ENCODE measurements at regions not wholly inside any gene's neighbourhood (a gene's known extent, or its start where the extent isn't known, plus 50 kb on each side); places are given as distances from the start of the nearest gene placed in this dataset.

DNA sequence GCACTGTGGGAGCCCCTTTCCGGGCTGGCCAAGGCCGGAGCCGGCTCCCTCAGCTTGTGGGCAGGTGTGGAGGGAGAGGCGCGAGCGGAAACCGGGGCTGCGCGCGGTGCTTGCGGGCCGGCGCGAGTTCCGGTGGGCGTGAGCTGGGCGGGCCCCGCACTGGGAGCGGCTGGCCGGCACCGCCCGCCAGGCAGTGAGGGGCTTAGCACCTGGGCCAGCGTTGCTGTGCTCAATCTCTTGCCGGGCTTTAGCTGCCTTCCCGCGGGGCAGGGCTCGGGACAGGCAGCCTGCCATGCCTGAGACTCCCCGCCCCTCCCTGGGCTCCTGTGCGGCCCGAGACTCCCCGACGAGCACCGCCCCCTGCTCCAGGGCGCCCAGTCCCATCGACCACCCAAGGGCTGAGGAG, 405.2 kb upstream of the PRR20A start:
- H2AFZ ChIP-seq (ENCODE audit: low read depth, low read length) = no peak overlapping the region
- H3K9me1 ChIP-seq (replicated peaks; ENCODE audit: control insufficient read depth, extremely low read depth, insufficient read depth, low read length) = no peaks in the 10 kb centered on the region
- no peak for DNase-seq (ENCODE audit: low read depth, low spot score)
- BruUV-seq (replicated peaks) = no TSS peak
- H3K27ac ChIP-seq (ENCODE audit: insufficient read depth, low read depth, low read length) = no peak overlapping the region
- no peaks in the 10 kb centered on the region for H3K4me1 ChIP-seq (ENCODE audit: control insufficient read depth, extremely low read depth, insufficient read depth, low read length)
- H3K4me3 ChIP-seq (replicated peaks in 1 of 3; ENCODE audit: insufficient read depth in 1 of 3, low read depth in 1 of 3, low read length in 3 of 3) = no peak overlapping the region
- no peak for TF ChIP-seq JUN (IDR thresholded peaks at IDR 0.05; ENCODE audit: borderline replicate concordance, insufficient read depth, insufficient read length, low read depth)
- TF ChIP-seq, protein P1, sequence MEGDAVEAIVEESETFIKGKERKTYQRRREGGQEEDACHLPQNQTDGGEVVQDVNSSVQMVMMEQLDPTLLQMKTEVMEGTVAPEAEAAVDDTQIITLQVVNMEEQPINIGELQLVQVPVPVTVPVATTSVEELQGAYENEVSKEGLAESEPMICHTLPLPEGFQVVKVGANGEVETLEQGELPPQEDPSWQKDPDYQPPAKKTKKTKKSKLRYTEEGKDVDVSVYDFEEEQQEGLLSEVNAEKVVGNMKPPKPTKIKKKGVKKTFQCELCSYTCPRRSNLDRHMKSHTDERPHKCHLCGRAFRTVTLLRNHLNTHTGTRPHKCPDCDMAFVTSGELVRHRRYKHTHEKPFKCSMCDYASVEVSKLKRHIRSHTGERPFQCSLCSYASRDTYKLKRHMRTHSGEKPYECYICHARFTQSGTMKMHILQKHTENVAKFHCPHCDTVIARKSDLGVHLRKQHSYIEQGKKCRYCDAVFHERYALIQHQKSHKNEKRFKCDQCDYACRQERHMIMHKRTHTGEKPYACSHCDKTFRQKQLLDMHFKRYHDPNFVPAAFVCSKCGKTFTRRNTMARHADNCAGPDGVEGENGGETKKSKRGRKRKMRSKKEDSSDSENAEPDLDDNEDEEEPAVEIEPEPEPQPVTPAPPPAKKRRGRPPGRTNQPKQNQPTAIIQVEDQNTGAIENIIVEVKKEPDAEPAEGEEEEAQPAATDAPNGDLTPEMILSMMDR (IDR thresholded peaks at IDR 0.05; ENCODE audit: extremely low read depth in 1 of 2, insufficient read depth in 1 of 2, low read depth in 1 of 2, low read length in 2 of 2) = no peak
- no peak for TF ChIP-seq GATA2 (IDR thresholded peaks at IDR 0.05; ENCODE audit: insufficient read depth, insufficient read length, low read depth, low read length)
- TF ChIP-seq MYC (IDR thresholded peaks at IDR 0.05; ENCODE audit: low read depth, low read length) = no peak
- TF ChIP-seq FOS (IDR thresholded peaks at IDR 0.05; ENCODE audit: borderline replicate concordance, insufficient read depth, low read length) = no peak
- no peak for TF ChIP-seq POLR2AphosphoS5 (IDR thresholded peaks at IDR 0.05; ENCODE audit: insufficient read depth, low read depth, low read length)
- TF ChIP-seq, protein P2, sequence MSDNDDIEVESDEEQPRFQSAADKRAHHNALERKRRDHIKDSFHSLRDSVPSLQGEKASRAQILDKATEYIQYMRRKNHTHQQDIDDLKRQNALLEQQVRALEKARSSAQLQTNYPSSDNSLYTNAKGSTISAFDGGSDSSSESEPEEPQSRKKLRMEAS (IDR thresholded peaks at IDR 0.05; ENCODE audit: insufficient read depth, insufficient read length) = no peak
- TF ChIP-seq EZH2 (IDR thresholded peaks at IDR 0.05; ENCODE audit: borderline replicate concordance, low read depth, low read length, severe bottlenecking) = no peak
- TF ChIP-seq POLR2A (IDR thresholded peaks at IDR 0.05; ENCODE audit: low read depth, low read length) = no peak
- ChIA-PET POLR2A (interaction anchor here (0.5 kb wide), 1 partner anchor 260 kb away, joined by 4 read pairs; no protein-coding TSS in a partner anchor), CTCF (interaction anchor here (1.0 kb wide), 1 partner anchor 10 kb away, joined by 4 read pairs; no protein-coding TSS in a partner anchor)
- no peaks in the 10 kb centered on the region for H4K20me1 ChIP-seq (replicated peaks; ENCODE audit: control insufficient read depth, extremely low read depth, insufficient read depth, low read length)
- no peak overlapping the region for H3K4me2 ChIP-seq (ENCODE audit: insufficient read depth, low read length)
- no peaks in the 10 kb centered on the region for H3K36me3 ChIP-seq (ENCODE audit: control insufficient read depth in 2 of 2, extremely low read depth in 1 of 2, insufficient read depth in 2 of 2, low read length in 2 of 2)
- H3K27me3 ChIP-seq (ENCODE audit: control insufficient read depth in 2 of 2, insufficient read depth in 2 of 2, low read length in 2 of 2) = no peaks in the 10 kb centered on the region
- H3K9me3 ChIP-seq (replicated peaks; ENCODE audit: control insufficient read depth, insufficient read depth, low read length) = no peaks in the 10 kb centered on the region
- no peaks in the 10 kb centered on the region for H3K79me2 ChIP-seq (ENCODE audit: control insufficient read depth, insufficient read depth, low read length)
- intact Hi-C loops (cut with micrococcal nuclease) (no loop called here), dilution Hi-C loops (cut with MboI; ENCODE audit: extremely low pct_ligation_motif_present, low sequenced_read_pairs) (no loop called here)
- FAIRE-seq = no peak
- no peak overlapping the region for H3K9ac ChIP-seq (replicated peaks; ENCODE audit: extremely low read depth, insufficient read depth, low read length)
